Prostate gland (tissue), 2 donors: ENCODE measurements at regions not wholly inside any gene's neighbourhood (a gene's known extent, or its start where the extent isn't known, plus 50 kb on each side); places are given as distances from the start of the nearest gene placed in this dataset.

ENCODE experiments used
- DNase-seq: peaks from one replicate; pipeline ENCODE4 v3.0.0-alpha.2; 2019; ENCODE audit warnings: low spot score
- H3K27ac ChIP-seq, 2 donors: fragments of 200-600 bp; sonication (generic); 2 replicates each; pipeline ENCODE4 v1.5.1; 2017 to 2019
- H3K27me3 ChIP-seq: fragments of 200-600 bp; sonication (generic); replicated peaks from 2 replicates; pipeline ENCODE4 v1.5.1; 2019; ENCODE audit not compliant: insufficient read depth
- H3K36me3 ChIP-seq, 2 donors: fragments of 200-600 bp; sonication (generic); 1 replicate in 1 of 2; 2 replicates in 1 of 2; pipeline versions ENCODE4 v1.5.1 to v1.8.1; 2017 to 2019
- H3K4me1 ChIP-seq: fragments of 200-600 bp; sonication (generic); replicated peaks from 2 replicates; pipeline ENCODE4 v1.5.1; 2019
- H3K4me3 ChIP-seq, 2 donors: fragments of 200-600 bp; sonication (generic); 2 replicates each; pipeline ENCODE4 v1.5.1; 2017 to 2019
- H3K9me3 ChIP-seq: fragments of 200-600 bp; sonication (generic); 2 replicates; pipeline ENCODE4 v1.5.1; 2017
- POLR2A ChIP-seq: fragments of 450-650 bp; IDR thresholded peaks from one replicate; pipeline ENCODE4 v1.6.1; 2016; ENCODE audit warnings: antibody characterized with exemption, mild to moderate bottlenecking
- POLR2AphosphoS5 ChIP-seq: sonication (generic); formaldehyde crosslinking; IDR thresholded peaks from one replicate; pipeline ENCODE4 v1.6.1; 2017; ENCODE audit warnings: antibody characterized with exemption
- WGBS: methylation state at CpG from one replicate; pipeline ENCODE4 v1.1.5; 2018; 5-methylcytosine and 5-hydroxymethylcytosine counted together
- intact Hi-C: fragments of 100-400 bp; cut with DNase I; formaldehyde crosslinking; loops from one replicate; pipeline ENCODE4 v1.14.2; 2022
- TF ChIP-seq, protein P1 (sequence below), 4 experiments: fragments of 200-600 bp in 2 of 4; fragments of 450-650 bp in 2 of 4; sonication (generic) in 2 of 4; IDR thresholded peaks; 1 replicate in 3 of 4; 2 replicates in 1 of 4; pipeline ENCODE4 v1.5.1; 2016 to 2019; ENCODE audit warnings: antibody characterized with exemption in 4 of 4, mild to moderate bottlenecking in 2 of 4, moderate library complexity in 2 of 4

DNA sequence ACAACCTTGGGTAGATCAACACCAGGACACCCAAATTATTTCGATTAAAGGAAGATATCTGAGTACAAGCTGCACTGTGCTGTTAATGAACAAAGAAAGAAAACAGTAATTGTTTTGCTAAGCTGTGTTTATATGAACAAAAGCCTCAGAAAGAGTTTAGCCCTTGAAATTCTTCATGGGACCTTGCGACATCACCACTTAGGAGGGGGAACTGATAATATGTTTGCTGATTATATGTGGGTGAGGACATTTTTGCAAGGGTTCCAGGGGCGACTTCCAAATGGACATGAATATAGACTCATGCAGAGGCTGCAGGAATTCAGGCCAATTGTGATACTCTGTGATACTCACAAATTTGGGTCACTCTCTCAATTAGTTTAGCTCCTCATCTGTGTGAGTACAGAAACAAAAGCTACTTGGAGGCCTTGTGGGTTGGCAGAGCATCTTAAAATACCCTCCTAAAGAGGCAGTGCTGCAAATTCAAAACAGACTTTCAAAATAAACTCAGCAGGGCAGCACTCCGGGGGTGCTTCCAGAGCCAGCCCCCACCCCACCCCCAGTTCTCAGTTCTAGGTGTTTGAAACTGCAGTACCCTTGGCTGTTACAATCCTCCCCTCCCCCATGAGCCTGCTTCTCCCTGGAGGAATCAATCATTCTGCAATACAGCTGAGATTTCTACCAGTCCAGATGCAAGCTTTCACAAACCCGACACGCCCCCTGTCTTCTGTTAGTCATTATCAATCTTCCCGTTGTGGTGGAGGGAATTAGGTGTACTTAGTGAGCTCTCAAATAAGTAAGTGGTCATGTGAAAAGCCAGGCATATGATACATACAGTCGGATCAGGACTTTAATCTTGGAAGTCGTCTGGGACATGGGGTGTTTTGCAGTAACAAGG, 97.0 kb upstream of the MBNL2 start:
- no peak for TF ChIP-seq POLR2AphosphoS5
- TF ChIP-seq, protein P1, sequence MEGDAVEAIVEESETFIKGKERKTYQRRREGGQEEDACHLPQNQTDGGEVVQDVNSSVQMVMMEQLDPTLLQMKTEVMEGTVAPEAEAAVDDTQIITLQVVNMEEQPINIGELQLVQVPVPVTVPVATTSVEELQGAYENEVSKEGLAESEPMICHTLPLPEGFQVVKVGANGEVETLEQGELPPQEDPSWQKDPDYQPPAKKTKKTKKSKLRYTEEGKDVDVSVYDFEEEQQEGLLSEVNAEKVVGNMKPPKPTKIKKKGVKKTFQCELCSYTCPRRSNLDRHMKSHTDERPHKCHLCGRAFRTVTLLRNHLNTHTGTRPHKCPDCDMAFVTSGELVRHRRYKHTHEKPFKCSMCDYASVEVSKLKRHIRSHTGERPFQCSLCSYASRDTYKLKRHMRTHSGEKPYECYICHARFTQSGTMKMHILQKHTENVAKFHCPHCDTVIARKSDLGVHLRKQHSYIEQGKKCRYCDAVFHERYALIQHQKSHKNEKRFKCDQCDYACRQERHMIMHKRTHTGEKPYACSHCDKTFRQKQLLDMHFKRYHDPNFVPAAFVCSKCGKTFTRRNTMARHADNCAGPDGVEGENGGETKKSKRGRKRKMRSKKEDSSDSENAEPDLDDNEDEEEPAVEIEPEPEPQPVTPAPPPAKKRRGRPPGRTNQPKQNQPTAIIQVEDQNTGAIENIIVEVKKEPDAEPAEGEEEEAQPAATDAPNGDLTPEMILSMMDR (IDR thresholded peaks at IDR 0.05), result peak in 1 of 4 experiments; percentile 4
- intact Hi-C loops, result no loop called here
- no peak for DNase-seq
- no peaks in the 10 kb centered on the region for H3K4me1 ChIP-seq
- 42% methylated on average over 9 of the region's 9 CpGs for WGBS
- no peaks in the 10 kb centered on the region for H3K9me3 ChIP-seq
- H3K36me3 ChIP-seq, result no peaks in the 10 kb centered on the region
- no peak overlapping the region for H3K4me3 ChIP-seq
- peak overlapping the region in 1 of 2 donors; percentile 9 for H3K27ac ChIP-seq
- no peaks in the 10 kb centered on the region for H3K27me3 ChIP-seq

DNA sequence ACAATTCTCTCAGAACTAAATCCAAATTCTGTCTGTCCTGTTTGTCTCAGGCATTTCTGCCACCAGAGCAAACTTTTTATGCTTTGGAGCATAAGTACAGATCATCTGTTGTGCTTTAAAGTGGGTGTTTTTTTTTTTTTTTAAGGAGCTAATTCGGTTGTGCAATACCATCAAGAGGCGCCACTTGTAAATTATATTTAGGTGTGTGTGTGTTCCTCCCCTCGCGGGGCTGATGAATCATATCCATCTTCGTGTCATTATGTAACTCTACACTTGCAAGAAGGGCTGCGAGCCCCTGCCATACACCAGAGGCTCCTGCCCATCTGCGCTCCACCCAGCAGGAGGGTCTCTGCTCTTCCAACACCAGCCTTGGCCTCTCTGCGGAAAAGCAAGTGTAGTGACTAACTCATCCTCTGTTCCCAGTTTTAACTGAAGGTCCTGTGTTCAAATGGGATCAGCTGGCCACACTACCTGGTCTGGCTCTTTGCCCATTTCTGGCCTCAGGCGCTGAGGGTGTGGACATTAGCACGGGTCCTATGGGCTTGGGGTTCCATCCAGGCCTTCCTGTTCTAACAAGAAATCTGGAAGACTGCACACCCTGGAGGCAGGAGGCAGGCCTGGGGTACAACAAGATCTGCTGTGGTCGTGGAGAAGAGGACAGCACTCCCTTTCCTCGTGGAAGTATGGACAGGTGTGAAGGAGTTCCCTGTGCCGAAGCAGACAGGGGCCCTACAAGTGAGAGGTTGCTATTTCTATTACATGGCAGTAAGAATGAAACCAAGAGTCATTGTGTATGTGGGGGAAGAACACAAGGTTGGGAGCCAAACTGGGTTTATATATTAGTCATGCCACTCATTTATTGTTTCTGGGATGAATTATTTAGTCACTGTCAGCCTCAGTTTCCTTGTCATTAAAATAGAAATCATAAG, 96.1 kb upstream of the MBNL2 start:
- H3K4me1 ChIP-seq, result no peaks in the 10 kb centered on the region
- TF ChIP-seq, protein P1 (IDR thresholded peaks at IDR 0.05), result no peak
- TF ChIP-seq POLR2AphosphoS5 (no peak), POLR2A (no peak)
- H3K9me3 ChIP-seq, result no peaks in the 10 kb centered on the region
- H3K27ac ChIP-seq, result peak overlapping the region in 1 of 2 donors; percentile 9
- no peak overlapping the region for H3K4me3 ChIP-seq
- 58% methylated on average over 13 of the region's 13 CpGs for WGBS
- DNase-seq, result no peak
- H3K36me3 ChIP-seq, result no peaks in the 10 kb centered on the region
- H3K27me3 ChIP-seq, result no peaks in the 10 kb centered on the region
- intact Hi-C loops, result no loop called here

- Histone ChIP-seq H3K4me1 (no peaks in the 10 kb centered on the region), H3K27ac (no peak overlapping the region), H3K27me3 (no peaks in the 10 kb centered on the region), H3K9me3 (no peaks in the 10 kb centered on the region), H3K36me3 (no peaks in the 10 kb centered on the region), H3K4me3 (no peak overlapping the region)
- intact Hi-C loops, result no loop called here
- no peak for TF ChIP-seq POLR2AphosphoS5
- TF ChIP-seq, protein P1 (IDR thresholded peaks at IDR 0.05), result no peak
- 61% methylated on average over 1 of the region's 1 CpG for WGBS
- no peak for DNase-seq
Measured at GRCh38 chr13:97127842-97128241, 94.3 kb upstream of the MBNL2 start.

- intact Hi-C loops, result no loop called here
- H3K36me3 ChIP-seq, result no peaks in the 10 kb centered on the region
- no peak for TF ChIP-seq POLR2AphosphoS5
- TF ChIP-seq, protein P1 (IDR thresholded peaks at IDR 0.05), result no peak
- no peak for TF ChIP-seq POLR2A
Measured at GRCh38 chr13:97130190-97130589, 91.9 kb upstream of the MBNL2 start.

More at GRCh38 chr13:97130190-97130589, 91.9 kb upstream of the MBNL2 start:
- DNase-seq, result no peak
- Histone ChIP-seq H3K9me3 (no peaks in the 10 kb centered on the region), H3K4me1 (no peaks in the 10 kb centered on the region), H3K4me3 (no peak overlapping the region), H3K27ac (no peak overlapping the region), H3K27me3 (no peaks in the 10 kb centered on the region)
- 93% methylated on average over 1 of the region's 1 CpG for WGBS
